Ishikawa (cell line): ENCODE measurements at regions not wholly inside any gene's neighbourhood (a gene's known extent, or its start where the extent isn't known, plus 50 kb on each side); places are given as distances from the start of the nearest gene placed in this dataset.

Experiments used
- RAD21 ChIP-seq: IDR thresholded peaks from 2 replicates; pipeline ENCODE4 v1.6.1; 2012; ENCODE audit warnings: low read depth
- REST ChIP-seq: IDR thresholded peaks from 2 replicates; pipeline ENCODE4 v1.6.1; 2012; ENCODE audit warnings: low read depth, mild to moderate bottlenecking

DNA sequence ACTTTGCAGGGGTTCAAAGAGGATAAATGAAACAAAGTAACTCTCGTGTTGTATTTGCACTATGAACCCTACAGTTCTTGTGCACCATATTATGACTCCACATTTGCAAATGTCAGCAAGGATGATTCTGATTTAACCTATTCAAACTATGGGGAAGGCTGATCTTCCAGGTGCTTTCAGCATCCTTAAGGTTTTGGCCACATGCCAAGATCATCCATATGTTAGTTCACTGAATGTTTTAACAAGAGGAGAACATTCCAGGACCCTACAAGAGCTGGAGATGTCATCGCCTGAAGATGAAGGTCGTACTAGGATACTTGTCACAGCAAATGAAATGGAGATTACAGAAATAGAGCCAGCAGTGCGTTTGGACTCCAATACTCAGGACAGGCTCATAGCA is 114.2 kb downstream of the DHRS2 start:
- TF ChIP-seq REST (no peak), RAD21 (no peak)
